ENCODE measurements at regions not wholly inside any gene's neighbourhood (a gene's known extent, or its start where the extent isn't known, plus 50 kb on each side); places are given as distances from the start of the nearest gene placed in this dataset.

GRCh38 chr5:3417376-3417943 lies 178.2 kb upstream of the IRX1 start:
- TF ChIP-seq EZH2phosphoT487 (IDR thresholded peaks at IDR 0.05; ENCODE audit: insufficient read depth, low read depth) (no peak), EZH2 (IDR thresholded peaks at IDR 0.05; ENCODE audit: insufficient read depth, poor library complexity, severe bottlenecking) (no peak)

Measured in GM23248 (cell line).